HepG2 (cell line): ENCODE measurements at regions not wholly inside any gene's neighbourhood (a gene's known extent, or its start where the extent isn't known, plus 50 kb on each side); places are given as distances from the start of the nearest gene placed in this dataset.

Experiments used
- ATAC-seq: fragments of 200-7000 bp; cut with Tn5 transposase; 3 replicates; pipeline ENCODE4 v1.9.1; 2020; ENCODE audit warnings: mild to moderate bottlenecking, moderate library complexity
- BruUV-seq: library from RNA; stranded (reverse); fragments of 400-500 nt; replicated peaks from 2 replicates; lab custom pipeline; 2021; lab: Mats Ljungman, UMichigan
- CTCF ChIA-PET: fragments of 300-600 bp; formaldehyde crosslinking; extraction: SDS; loops from one replicate; lab custom pipeline; 2021; ENCODE audit warnings: low total read pairs, inconsistent platforms, low intra/inter-chr PET ratio; lab: Yijun Ruan, JAX
- POLR2A ChIA-PET: fragments of 350-600 bp; sonication (Branson Sonifier 250); formaldehyde crosslinking; loops from one replicate; lab custom pipeline; 2020; ENCODE audit warnings: antibody characterized with exemption, inconsistent platforms; lab: Yijun Ruan, JAX
- DNase-seq: peaks from one replicate; pipeline ENCODE4 v3.0.0-alpha.2; 2015; ENCODE audit warnings: low spot score
- FAIRE-seq: peaks from 3 replicates; lab custom pipeline; 2011; peaks lifted over from hg19 to GRCh38; lab: Jason Lieb, UNC
- H2AFZ ChIP-seq: one replicate; pipeline ENCODE4 v1.6.1; 2011; ENCODE audit warnings: low read length, inconsistent platforms
- H3K27ac ChIP-seq: fragments of 300-600 bp; 3 replicates; pipeline ENCODE4 v1.8.0; 2011; ENCODE audit warnings: mixed run types, mild to moderate bottlenecking, mixed read lengths, low read length, inconsistent platforms; ENCODE audit not compliant: insufficient read depth; ENCODE audit errors: extremely low read length
- H3K27me3 ChIP-seq, 2 experiments: fragments of 200-600 bp in 1 of 2; 2 replicates in 1 of 2; 3 replicates in 1 of 2; pipeline versions ENCODE4 v1.6.0 to v1.8.0; 2011; ENCODE audit warnings: low read length in 2 of 2, mild to moderate bottlenecking in 2 of 2, moderate library complexity in 2 of 2, inconsistent platforms in 1 of 2; ENCODE audit not compliant: insufficient read depth in 2 of 2, control insufficient read depth in 1 of 2
- H3K36me3 ChIP-seq, 2 experiments: fragments of 200-600 bp in 1 of 2; replicated peaks in 1 of 2; 2 replicates in 1 of 2; 3 replicates in 1 of 2; pipeline versions ENCODE4 v1.5.1 to v1.8.0; 2011; ENCODE audit warnings: low read length in 2 of 2, inconsistent platforms in 1 of 2; ENCODE audit not compliant: insufficient read depth in 2 of 2, control insufficient read depth in 1 of 2
- H3K4me1 ChIP-seq: 2 replicates; pipeline ENCODE4 v1.5.1; 2012; ENCODE audit warnings: low read length, inconsistent platforms; ENCODE audit not compliant: insufficient read depth
- H3K4me2 ChIP-seq: 2 replicates; pipeline ENCODE4 v1.6.0; 2011; ENCODE audit warnings: low read depth, low read length, inconsistent platforms
- H3K4me3 ChIP-seq, 3 experiments: fragments of 200-600 bp in 1 of 3; sonication (generic), shearing (Covaris generic) in 1 of 3; replicated peaks in 1 of 3; 2 replicates each; pipeline ENCODE4 v1.5.1; 2011 to 2016; ENCODE audit warnings: low read length in 3 of 3, inconsistent platforms in 2 of 3, low read depth in 2 of 3, mild to moderate bottlenecking in 2 of 3, control low read depth in 1 of 3, mixed read lengths in 1 of 3; ENCODE audit not compliant: insufficient read depth in 1 of 3
- H3K79me2 ChIP-seq: one replicate; pipeline ENCODE4 v1.6.1; 2011; ENCODE audit warnings: low read length, inconsistent platforms; ENCODE audit not compliant: insufficient read depth
- H3K9ac ChIP-seq: 2 replicates; pipeline ENCODE4 v1.6.0; 2011; ENCODE audit warnings: mild to moderate bottlenecking, low read depth, low read length, inconsistent platforms; ENCODE audit not compliant: insufficient read depth
- H3K9me3 ChIP-seq: 2 replicates; pipeline ENCODE4 v1.5.1; 2012; ENCODE audit warnings: mild to moderate bottlenecking, low read length
- H4K20me1 ChIP-seq: 2 replicates; pipeline ENCODE4 v1.6.0; 2011; ENCODE audit warnings: inconsistent platforms, mild to moderate bottlenecking, low read length, moderate library complexity; ENCODE audit not compliant: insufficient read depth
- ATM ChIP-seq: fragments of 450-650 bp; IDR thresholded peaks from 2 replicates; pipeline ENCODE4 v1.7.1; 2017; ENCODE audit warnings: mild to moderate bottlenecking, borderline replicate concordance
- FOSL1 ChIP-seq: sonication (generic); formaldehyde crosslinking; IDR thresholded peaks from 2 replicates; pipeline ENCODE4 v1.9.0; 2021; ENCODE audit warnings: missing genetic modification reagents, borderline replicate concordance
- HOXA9 ChIP-seq: sonication (generic); formaldehyde crosslinking; IDR thresholded peaks from 2 replicates; pipeline ENCODE4 v1.8.1; 2022; ENCODE audit warnings: missing genetic modification reagents, mild to moderate bottlenecking, moderate library complexity, borderline replicate concordance
- MXD4 ChIP-seq: IDR thresholded peaks from 2 replicates; pipeline ENCODE4 v1.6.1; 2016; ENCODE audit warnings: mild to moderate bottlenecking, missing biosample characterization, missing genetic modification reagents
- NFIC ChIP-seq: IDR thresholded peaks from 2 replicates; pipeline ENCODE4 v1.6.1; 2012; ENCODE audit warnings: mild to moderate bottlenecking, low read length, inconsistent platforms
- RBAK ChIP-seq: sonication (generic); formaldehyde crosslinking; IDR thresholded peaks from 2 replicates; pipeline ENCODE4 v1.5.1; 2020; ENCODE audit warnings: mild to moderate bottlenecking, missing genetic modification reagents
- RNF2 ChIP-seq: fragments of 450-650 bp; conservative IDR thresholded peaks from 2 replicates; pipeline ENCODE4 v1.6.1; 2016; ENCODE audit warnings: low read depth
- RXRA ChIP-seq: sonication (generic); formaldehyde crosslinking; IDR thresholded peaks from 2 replicates; pipeline ENCODE4 v1.5.1; 2020; ENCODE audit warnings: missing genetic modification reagents
- SP1 ChIP-seq, 2 experiments: fragments of 450-650 bp in 1 of 2; sonication (generic) in 1 of 2; formaldehyde crosslinking in 1 of 2; IDR thresholded peaks; 2 replicates each; pipeline versions ENCODE4 v1.4.0 to v1.6.1; 2016 to 2020; ENCODE audit warnings: missing genetic modification reagents in 1 of 2
- U2AF1 ChIP-seq: fragments of 200-400 bp; formaldehyde crosslinking; optimal IDR thresholded peaks from 2 replicates; pipeline ENCODE3; 2017; ENCODE audit warnings: mild to moderate bottlenecking, low read depth, low read length
- ZBTB21 ChIP-seq: sonication (generic); formaldehyde crosslinking; IDR thresholded peaks from 2 replicates; pipeline ENCODE4 v1.4.0; 2020; ENCODE audit warnings: missing genetic modification reagents
- ZIK1 ChIP-seq: sonication (generic); formaldehyde crosslinking; IDR thresholded peaks from 2 replicates; pipeline ENCODE4 v1.5.0; 2020; ENCODE audit warnings: mild to moderate bottlenecking, low read depth, missing genetic modification reagents, borderline replicate concordance
- ZNF557 ChIP-seq: sonication (generic); formaldehyde crosslinking; IDR thresholded peaks from 2 replicates; pipeline ENCODE4 v1.4.0; 2020; ENCODE audit warnings: missing genetic modification reagents
- ZNF775 ChIP-seq: sonication (generic); formaldehyde crosslinking; IDR thresholded peaks from 2 replicates; pipeline ENCODE4 v1.4.0; 2020; ENCODE audit warnings: missing genetic modification reagents, mild to moderate bottlenecking, moderate library complexity, borderline replicate concordance
- whole genome bisulfite sequencing: methylation state at CpG from one replicate; pipeline ENCODE4 v1.1.6; 2017; ENCODE audit warnings: low lambda C conversion rate; 5-methylcytosine and 5-hydroxymethylcytosine counted together
- in situ Hi-C: cut with HindIII; loops from 2 replicates; pipeline ENCODE4 v1.10.0; 2017; ENCODE audit warnings: low pct_unique_long_range_greater_than_20kb; ENCODE audit not compliant: extremely low pct_ligation_motif_present
- intact Hi-C: fragments of 100-400 bp; cut with micrococcal nuclease; formaldehyde crosslinking; loops from one replicate; pipeline ENCODE4 v1.10.0; 2022; ENCODE audit not compliant: unreplicated experiment
- TF ChIP-seq, protein P1 (sequence below): sonication (generic); formaldehyde crosslinking; IDR thresholded peaks from 2 replicates; pipeline ENCODE4 v1.8.0; 2023; ENCODE audit warnings: mild to moderate bottlenecking, missing genetic modification reagents
- TF ChIP-seq, protein P2 (sequence below): sonication (generic); formaldehyde crosslinking; IDR thresholded peaks from 2 replicates; pipeline ENCODE4 v1.9.0; 2021; ENCODE audit warnings: mild to moderate bottlenecking, missing genetic modification reagents

DNA sequence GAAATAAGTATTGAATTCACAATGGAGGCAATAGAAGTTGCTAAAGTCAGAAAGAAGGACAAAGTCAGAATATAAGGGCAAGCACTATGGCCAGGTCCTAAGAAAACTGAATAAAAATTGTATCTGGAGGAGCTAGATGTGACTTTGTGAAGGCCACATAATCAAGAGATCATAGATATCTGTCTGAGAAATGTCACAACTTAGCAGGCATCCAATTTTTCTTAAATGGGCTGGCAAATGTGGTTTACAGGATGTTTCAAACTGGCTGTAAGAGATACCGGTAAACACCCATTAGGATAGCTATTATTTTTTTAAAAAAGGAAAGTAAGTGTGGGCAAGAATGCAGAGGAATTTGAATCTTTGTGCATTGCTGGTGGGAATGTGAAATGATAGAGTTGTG lies 303.1 kb upstream of the CHORDC1 start:
- Histone ChIP-seq H3K4me3 (no peak overlapping the region), H3K4me2 (no peak overlapping the region), H3K27ac (no peak overlapping the region), H3K79me2 (no peaks in the 10 kb centered on the region), H2AFZ (no peak overlapping the region), H3K9me3 (no peaks in the 10 kb centered on the region), H3K36me3 (no peaks in the 10 kb centered on the region), H3K27me3 (no peaks in the 10 kb centered on the region), H3K9ac (no peak overlapping the region), H4K20me1 (no peaks in the 10 kb centered on the region), H3K4me1 (no peaks in the 10 kb centered on the region)
- no TSS peak for BruUV-seq
- ChIA-PET CTCF (no interaction called here), POLR2A (no interaction called here)
- 32% methylated on average over 1 of the region's 1 CpG for WGBS
- no peak for FAIRE-seq
- no peak for ATAC-seq
- no peak for DNase-seq
- intact Hi-C loops, result no loop called here
- in situ Hi-C loops, result no loop called here
- TF ChIP-seq RNF2 (no peak), FOSL1 (CRISPR knock-in tag) (no peak), ZNF775 (CRISPR knock-in tag) (no peak), ZNF557 (CRISPR knock-in tag) (no peak), RXRA (CRISPR knock-in tag) (no peak), RBAK (CRISPR knock-in tag) (no peak), MXD4 (no peak), SP1 (IDR thresholded peaks at IDR 0.05) (no peak), SP1 (CRISPR knock-in tag; IDR thresholded peaks at IDR 0.05) (no peak), ZIK1 (CRISPR knock-in tag) (no peak), HOXA9 (CRISPR knock-in tag) (no peak), NFIC (no peak), ATM (no peak), ZBTB21 (CRISPR knock-in tag) (no peak), U2AF1 (no peak)
- TF ChIP-seq, protein P1, sequence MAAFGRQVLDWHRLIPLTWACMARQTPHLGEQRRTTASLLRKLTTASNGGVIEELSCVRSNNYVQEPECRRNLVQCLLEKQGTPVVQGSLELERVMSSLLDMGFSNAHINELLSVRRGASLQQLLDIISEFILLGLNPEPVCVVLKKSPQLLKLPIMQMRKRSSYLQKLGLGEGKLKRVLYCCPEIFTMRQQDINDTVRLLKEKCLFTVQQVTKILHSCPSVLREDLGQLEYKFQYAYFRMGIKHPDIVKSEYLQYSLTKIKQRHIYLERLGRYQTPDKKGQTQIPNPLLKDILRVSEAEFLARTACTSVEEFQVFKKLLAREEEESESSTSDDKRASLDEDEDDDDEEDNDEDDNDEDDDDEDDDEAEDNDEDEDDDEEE, result no peak
- TF ChIP-seq, protein P2, sequence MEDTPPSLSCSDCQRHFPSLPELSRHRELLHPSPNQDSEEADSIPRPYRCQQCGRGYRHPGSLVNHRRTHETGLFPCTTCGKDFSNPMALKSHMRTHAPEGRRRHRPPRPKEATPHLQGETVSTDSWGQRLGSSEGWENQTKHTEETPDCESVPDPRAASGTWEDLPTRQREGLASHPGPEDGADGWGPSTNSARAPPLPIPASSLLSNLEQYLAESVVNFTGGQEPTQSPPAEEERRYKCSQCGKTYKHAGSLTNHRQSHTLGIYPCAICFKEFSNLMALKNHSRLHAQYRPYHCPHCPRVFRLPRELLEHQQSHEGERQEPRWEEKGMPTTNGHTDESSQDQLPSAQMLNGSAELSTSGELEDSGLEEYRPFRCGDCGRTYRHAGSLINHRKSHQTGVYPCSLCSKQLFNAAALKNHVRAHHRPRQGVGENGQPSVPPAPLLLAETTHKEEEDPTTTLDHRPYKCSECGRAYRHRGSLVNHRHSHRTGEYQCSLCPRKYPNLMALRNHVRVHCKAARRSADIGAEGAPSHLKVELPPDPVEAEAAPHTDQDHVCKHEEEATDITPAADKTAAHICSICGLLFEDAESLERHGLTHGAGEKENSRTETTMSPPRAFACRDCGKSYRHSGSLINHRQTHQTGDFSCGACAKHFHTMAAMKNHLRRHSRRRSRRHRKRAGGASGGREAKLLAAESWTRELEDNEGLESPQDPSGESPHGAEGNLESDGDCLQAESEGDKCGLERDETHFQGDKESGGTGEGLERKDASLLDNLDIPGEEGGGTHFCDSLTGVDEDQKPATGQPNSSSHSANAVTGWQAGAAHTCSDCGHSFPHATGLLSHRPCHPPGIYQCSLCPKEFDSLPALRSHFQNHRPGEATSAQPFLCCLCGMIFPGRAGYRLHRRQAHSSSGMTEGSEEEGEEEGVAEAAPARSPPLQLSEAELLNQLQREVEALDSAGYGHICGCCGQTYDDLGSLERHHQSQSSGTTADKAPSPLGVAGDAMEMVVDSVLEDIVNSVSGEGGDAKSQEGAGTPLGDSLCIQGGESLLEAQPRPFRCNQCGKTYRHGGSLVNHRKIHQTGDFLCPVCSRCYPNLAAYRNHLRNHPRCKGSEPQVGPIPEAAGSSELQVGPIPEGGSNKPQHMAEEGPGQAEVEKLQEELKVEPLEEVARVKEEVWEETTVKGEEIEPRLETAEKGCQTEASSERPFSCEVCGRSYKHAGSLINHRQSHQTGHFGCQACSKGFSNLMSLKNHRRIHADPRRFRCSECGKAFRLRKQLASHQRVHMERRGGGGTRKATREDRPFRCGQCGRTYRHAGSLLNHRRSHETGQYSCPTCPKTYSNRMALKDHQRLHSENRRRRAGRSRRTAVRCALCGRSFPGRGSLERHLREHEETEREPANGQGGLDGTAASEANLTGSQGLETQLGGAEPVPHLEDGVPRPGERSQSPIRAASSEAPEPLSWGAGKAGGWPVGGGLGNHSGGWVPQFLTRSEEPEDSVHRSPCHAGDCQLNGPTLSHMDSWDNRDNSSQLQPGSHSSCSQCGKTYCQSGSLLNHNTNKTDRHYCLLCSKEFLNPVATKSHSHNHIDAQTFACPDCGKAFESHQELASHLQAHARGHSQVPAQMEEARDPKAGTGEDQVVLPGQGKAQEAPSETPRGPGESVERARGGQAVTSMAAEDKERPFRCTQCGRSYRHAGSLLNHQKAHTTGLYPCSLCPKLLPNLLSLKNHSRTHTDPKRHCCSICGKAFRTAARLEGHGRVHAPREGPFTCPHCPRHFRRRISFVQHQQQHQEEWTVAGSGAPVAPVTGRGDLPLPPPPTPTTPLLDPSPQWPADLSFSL (CRISPR knock-in tag), result no peak
